SJCRH30 (cell line): ENCODE measurements at regions not wholly inside any gene's neighbourhood (a gene's known extent, or its start where the extent isn't known, plus 50 kb on each side); places are given as distances from the start of the nearest gene placed in this dataset.
"Not testable (repeated sequence)": the region's sequence is repeated elsewhere in the genome, so short reads cannot be mapped to it uniquely, and the experiment has no call there.

Experiments
- DNase-seq, 2 experiments: peaks; one replicate each; pipeline ENCODE4 v3.0.0-alpha.2; 2015 to 2020
- H3K27ac ChIP-seq: fragments of 250-450 bp; sonication (Bioruptor Pico); 2 replicates; pipeline ENCODE4 v1.5.1; 2020; ENCODE audit warnings: mild to moderate bottlenecking, moderate library complexity
- H3K27me3 ChIP-seq: fragments of 250-450 bp; sonication (Bioruptor Pico); 2 replicates; pipeline ENCODE4 v1.5.1; 2020; ENCODE audit warnings: mild to moderate bottlenecking, moderate library complexity
- H3K36me3 ChIP-seq: fragments of 250-450 bp; sonication (Bioruptor Pico); 2 replicates; pipeline ENCODE4 v1.5.1; 2020; ENCODE audit warnings: mild to moderate bottlenecking, moderate library complexity
- H3K4me1 ChIP-seq: fragments of 250-450 bp; sonication (Bioruptor Pico); 2 replicates; pipeline ENCODE4 v1.5.1; 2020; ENCODE audit warnings: mild to moderate bottlenecking, moderate library complexity
- H3K4me3 ChIP-seq: fragments of 250-450 bp; sonication (Bioruptor Pico); 2 replicates; pipeline ENCODE4 v1.5.1; 2020; ENCODE audit warnings: mild to moderate bottlenecking, moderate library complexity
- H3K9me3 ChIP-seq: fragments of 250-450 bp; sonication (Bioruptor Pico); replicated peaks from 2 replicates; pipeline ENCODE4 v1.5.1; 2020; ENCODE audit warnings: mild to moderate bottlenecking, moderate library complexity

- Histone ChIP-seq H3K9me3 (no peaks in the 10 kb centered on the region), H3K4me3 (no peak overlapping the region), H3K36me3 (no peaks in the 10 kb centered on the region), H3K27me3 (no peaks in the 10 kb centered on the region), H3K27ac (no peak overlapping the region), H3K4me1 (no peaks in the 10 kb centered on the region)
- no peak for DNase-seq
These were observed 786.5 kb downstream of the TAF11L14 start for GRCh38 chr5:18420711-18421110.

- H3K9me3 ChIP-seq = no peaks in the 10 kb centered on the region
- no peaks in the 10 kb centered on the region for H3K27me3 ChIP-seq
- H3K4me3 ChIP-seq = no peak overlapping the region
These were observed 799.1 kb downstream of the TAF11L14 start for GRCh38 chr5:18433336-18433735.

DNA sequence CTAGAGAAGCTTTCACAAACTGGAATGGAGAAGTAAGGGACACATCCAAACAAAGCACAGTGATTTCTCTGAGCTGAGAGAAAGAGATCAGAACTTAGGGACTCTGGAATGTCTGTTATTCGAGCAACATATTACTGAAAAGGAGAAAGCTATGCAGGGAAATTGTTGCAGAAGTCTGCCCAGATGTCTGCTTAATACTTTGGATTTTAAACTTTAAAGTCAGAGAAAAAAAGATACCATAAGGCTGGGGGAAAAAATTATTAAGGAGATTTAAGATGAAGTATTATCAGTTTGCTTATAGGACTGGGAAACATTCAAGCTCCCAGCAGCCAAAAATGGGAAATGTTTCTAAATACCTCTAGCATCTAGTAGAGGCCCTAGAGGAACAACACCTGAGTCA, 803.9 kb downstream of the TAF11L14 start:
- H3K27ac ChIP-seq = no peak overlapping the region
- no peak overlapping the region for H3K4me3 ChIP-seq
- no peaks in the 10 kb centered on the region for H3K27me3 ChIP-seq
- no peak for DNase-seq
- no peaks in the 10 kb centered on the region for H3K36me3 ChIP-seq
- no peaks in the 10 kb centered on the region for H3K4me1 ChIP-seq
- no peaks in the 10 kb centered on the region for H3K9me3 ChIP-seq

More at GRCh38 chr5:18433336-18433735, 799.1 kb downstream of the TAF11L14 start:
- H3K27ac ChIP-seq = no peak overlapping the region
- DNase-seq = no peak
- H3K4me1 ChIP-seq = no peaks in the 10 kb centered on the region
- no peaks in the 10 kb centered on the region for H3K36me3 ChIP-seq

DNA sequence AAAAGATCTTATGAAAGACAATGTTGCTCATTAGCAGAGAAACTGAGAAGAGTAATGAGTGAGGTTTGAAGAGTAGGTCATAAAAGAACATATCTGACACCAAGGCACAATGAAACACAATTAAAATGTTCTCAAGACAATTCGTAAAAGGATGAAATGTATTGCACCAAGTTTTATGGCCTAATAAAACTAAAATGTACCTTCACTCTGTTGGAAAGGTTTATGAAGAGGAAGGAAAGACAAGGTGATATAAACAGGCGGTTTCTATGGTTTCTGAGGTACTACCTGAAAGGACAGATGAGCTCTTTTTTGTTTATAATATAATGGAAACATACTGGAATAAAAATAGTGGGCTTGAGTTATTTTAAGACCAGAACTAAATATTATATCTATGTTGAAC, 821.3 kb downstream of the TAF11L14 start:
- Histone ChIP-seq H3K4me3 (no peak overlapping the region), H3K27me3 (no peaks in the 10 kb centered on the region), H3K4me1 (no peaks in the 10 kb centered on the region), H3K9me3 (no peaks in the 10 kb centered on the region), H3K27ac (no peak overlapping the region), H3K36me3 (no peaks in the 10 kb centered on the region)
- no peak for DNase-seq

DNA sequence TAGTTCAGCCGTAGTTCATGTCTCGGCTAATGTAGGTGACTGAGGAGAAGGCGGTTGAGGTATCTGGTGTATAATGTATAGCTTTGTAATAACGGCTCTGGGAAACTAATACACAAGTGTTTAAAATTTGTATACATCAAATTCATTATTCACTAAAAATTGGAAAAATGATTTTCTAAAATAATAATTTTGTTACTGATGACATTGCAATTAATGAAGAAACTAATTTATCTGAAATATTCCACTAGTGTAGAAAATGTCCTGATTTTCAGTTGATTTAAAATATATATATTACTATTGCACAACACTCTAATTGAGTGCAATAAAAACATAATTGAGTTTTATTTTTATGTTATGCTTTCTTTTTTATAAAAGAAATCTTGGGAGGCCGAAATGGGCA, 823.0 kb downstream of the TAF11L14 start:
- H3K27me3 ChIP-seq = no peaks in the 10 kb centered on the region

GRCh38 chr5:18461766-18462165, 827.5 kb downstream of the TAF11L14 start:
- Histone ChIP-seq H3K27me3 (no peaks in the 10 kb centered on the region), H3K27ac (no peak overlapping the region)
- no peak for DNase-seq

More for the DNA sequence above, 823.0 kb downstream of the TAF11L14 start:
- no peak overlapping the region for H3K4me3 ChIP-seq
- DNase-seq = no peak
- H3K36me3 ChIP-seq = no peaks in the 10 kb centered on the region
- no peaks in the 10 kb centered on the region for H3K4me1 ChIP-seq
- no peak overlapping the region for H3K27ac ChIP-seq
- no peaks in the 10 kb centered on the region for H3K9me3 ChIP-seq

GRCh38 chr5:18465833-18466681, 831.8 kb downstream of the TAF11L14 start:
- H3K27me3 ChIP-seq = no peaks in the 10 kb centered on the region
- H3K9me3 ChIP-seq = no peaks in the 10 kb centered on the region
- no peak overlapping the region for H3K4me3 ChIP-seq
- peak; percentile 25 to 60 for DNase-seq
- no peaks in the 10 kb centered on the region for H3K4me1 ChIP-seq
- no peak overlapping the region for H3K27ac ChIP-seq
- H3K36me3 ChIP-seq = no peaks in the 10 kb centered on the region

More at GRCh38 chr5:18461766-18462165, 827.5 kb downstream of the TAF11L14 start:
- Histone ChIP-seq H3K9me3 (no peaks in the 10 kb centered on the region), H3K4me3 (no peak overlapping the region), H3K36me3 (no peaks in the 10 kb centered on the region), H3K4me1 (no peaks in the 10 kb centered on the region)

DNA sequence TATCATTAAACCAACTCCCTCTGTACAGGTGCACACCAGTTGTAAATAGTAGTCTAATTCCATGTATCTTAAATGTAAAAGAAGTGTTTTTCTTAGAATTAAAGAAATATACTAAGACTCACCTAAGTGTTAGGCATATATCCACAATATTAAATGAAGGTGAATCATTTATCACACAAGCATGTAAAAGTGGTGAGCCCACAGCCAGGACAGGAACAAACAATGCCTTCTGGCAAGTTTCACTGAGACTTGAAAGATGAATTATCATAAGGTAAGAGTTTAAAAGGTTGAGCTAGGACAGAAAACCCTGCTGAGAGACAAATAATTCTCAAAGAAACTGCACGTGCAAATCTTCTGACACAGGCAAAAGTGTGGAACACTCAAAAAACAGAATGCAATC, 832.5 kb downstream of the TAF11L14 start:
- Histone ChIP-seq H3K36me3 (no peaks in the 10 kb centered on the region), H3K4me1 (no peaks in the 10 kb centered on the region), H3K27me3 (no peaks in the 10 kb centered on the region), H3K9me3 (no peaks in the 10 kb centered on the region), H3K4me3 (no peak overlapping the region), H3K27ac (no peak overlapping the region)
- DNase-seq = no peak

GRCh38 chr5:18471791-18472190, 837.5 kb downstream of the TAF11L14 start:
- H3K27ac ChIP-seq, H3K9me3 ChIP-seq, H3K4me3 ChIP-seq, DNase-seq, H3K27me3 ChIP-seq, H3K4me1 ChIP-seq, H3K36me3 ChIP-seq: not testable (repeated sequence)

DNA sequence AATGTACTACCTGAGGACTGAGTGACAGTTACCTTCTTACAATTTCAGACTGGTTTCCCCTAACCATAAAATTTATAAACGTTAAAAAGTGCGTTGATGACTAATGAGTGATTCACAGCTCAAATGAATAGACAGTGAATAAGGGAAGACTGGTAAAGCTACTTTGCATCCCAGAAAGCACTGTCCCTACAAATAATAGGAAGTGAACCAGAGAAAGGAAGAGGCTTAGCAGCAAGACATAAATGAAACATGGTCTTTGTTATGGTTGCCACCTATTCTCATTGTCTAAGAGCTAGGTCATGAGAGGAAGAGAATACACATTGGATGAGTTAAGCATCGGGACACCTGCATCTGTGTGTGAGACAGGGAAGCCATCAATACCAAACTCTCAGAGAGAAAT, 849.2 kb downstream of the TAF11L14 start:
- Histone ChIP-seq H3K36me3 (no peaks in the 10 kb centered on the region), H3K27ac (no peak overlapping the region), H3K27me3 (no peaks in the 10 kb centered on the region), H3K9me3 (no peaks in the 10 kb centered on the region), H3K4me3 (no peak overlapping the region), H3K4me1 (no peaks in the 10 kb centered on the region)
- DNase-seq = no peak

- no peak overlapping the region for H3K4me3 ChIP-seq
- H3K4me1 ChIP-seq = no peaks in the 10 kb centered on the region
- H3K27ac ChIP-seq = no peak overlapping the region
- no peak for DNase-seq
- no peaks in the 10 kb centered on the region for H3K9me3 ChIP-seq
- no peaks in the 10 kb centered on the region for H3K27me3 ChIP-seq
- no peaks in the 10 kb centered on the region for H3K36me3 ChIP-seq
These were observed 853.7 kb downstream of the TAF11L14 start for GRCh38 chr5:18487928-18488480.

DNA sequence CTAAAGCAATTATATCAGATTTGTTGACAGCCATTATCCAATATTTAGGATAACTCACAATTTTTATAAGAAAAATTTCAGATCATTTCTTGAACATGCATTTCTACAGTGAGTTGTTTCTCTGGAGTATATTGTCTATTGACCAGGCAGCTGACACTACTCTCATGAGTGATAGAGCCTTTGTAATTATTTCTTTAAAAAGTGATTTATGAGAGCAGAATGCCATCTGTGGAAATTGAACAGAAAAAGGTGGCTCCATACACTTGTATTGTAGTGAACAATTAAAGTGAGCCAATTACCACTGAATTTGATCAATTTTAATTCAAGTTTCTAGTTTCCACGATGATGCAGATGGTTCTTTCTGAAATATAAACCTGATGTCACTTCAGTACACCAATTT, 855.4 kb downstream of the TAF11L14 start:
- Histone ChIP-seq H3K9me3 (no peaks in the 10 kb centered on the region), H3K4me3 (no peak overlapping the region), H3K27ac (no peak overlapping the region), H3K27me3 (no peaks in the 10 kb centered on the region), H3K36me3 (no peaks in the 10 kb centered on the region), H3K4me1 (no peaks in the 10 kb centered on the region)
- DNase-seq = no peak

GRCh38 chr5:18491349-18491748, 857.1 kb downstream of the TAF11L14 start:
- H3K27ac ChIP-seq = no peak overlapping the region
- no peaks in the 10 kb centered on the region for H3K27me3 ChIP-seq
- no peaks in the 10 kb centered on the region for H3K4me1 ChIP-seq
- no peaks in the 10 kb centered on the region for H3K36me3 ChIP-seq
- no peak overlapping the region for H3K4me3 ChIP-seq
- DNase-seq = no peak
- H3K9me3 ChIP-seq = no peaks in the 10 kb centered on the region

DNA sequence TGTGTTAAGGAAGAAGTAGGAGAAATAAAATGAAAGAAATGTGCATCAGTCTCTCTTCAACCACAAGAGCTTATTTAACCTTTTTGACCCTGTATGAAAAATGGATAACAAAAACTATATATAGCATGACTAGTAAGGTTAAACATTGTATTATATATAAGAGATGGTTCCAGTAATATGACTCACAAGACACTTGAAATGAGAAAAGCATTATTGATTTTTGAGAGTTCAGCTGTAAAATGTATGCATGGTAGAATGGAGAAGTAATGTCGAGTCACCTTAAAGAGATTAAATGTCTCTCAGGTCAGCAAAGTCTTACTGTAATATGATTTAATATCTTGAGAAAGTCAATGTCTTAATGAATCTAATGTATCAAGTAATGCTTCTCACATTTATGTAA, 860.9 kb downstream of the TAF11L14 start:
- H3K4me3 ChIP-seq = no peak overlapping the region

DNA sequence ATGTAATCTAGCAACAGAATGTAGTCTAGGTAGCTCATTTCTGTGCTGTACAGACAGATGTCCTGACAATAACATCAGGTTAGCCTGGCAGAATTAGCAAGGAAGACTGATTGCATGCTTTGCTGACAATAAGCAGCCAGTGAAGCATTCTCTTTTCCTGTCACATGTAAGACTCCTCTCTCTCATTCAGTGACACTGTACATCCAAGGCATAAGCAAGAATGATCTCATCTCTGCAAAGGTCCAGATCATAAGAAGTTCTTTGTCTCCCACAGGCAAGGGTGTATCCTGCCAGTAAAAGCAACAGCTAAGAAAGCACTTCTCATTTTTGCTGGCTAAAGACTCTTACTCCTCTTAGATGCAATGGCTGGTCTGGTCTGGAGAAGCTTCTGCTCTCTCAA, 861.8 kb downstream of the TAF11L14 start:
- no peak for DNase-seq
- no peaks in the 10 kb centered on the region for H3K27me3 ChIP-seq

More for the DNA sequence above, 860.9 kb downstream of the TAF11L14 start:
- H3K27me3 ChIP-seq = no peaks in the 10 kb centered on the region
- H3K4me1 ChIP-seq = no peaks in the 10 kb centered on the region
- H3K9me3 ChIP-seq = no peaks in the 10 kb centered on the region
- no peak overlapping the region for H3K27ac ChIP-seq
- H3K36me3 ChIP-seq = no peaks in the 10 kb centered on the region
- no peak for DNase-seq

GRCh38 chr5:18497089-18497488, 862.8 kb downstream of the TAF11L14 start:
- DNase-seq = no peak
- Histone ChIP-seq H3K27me3 (no peaks in the 10 kb centered on the region), H3K27ac (no peak overlapping the region), H3K4me3 (no peak overlapping the region), H3K4me1 (no peaks in the 10 kb centered on the region), H3K36me3 (no peaks in the 10 kb centered on the region), H3K9me3 (no peaks in the 10 kb centered on the region)

More for the DNA sequence above, 861.8 kb downstream of the TAF11L14 start:
- no peaks in the 10 kb centered on the region for H3K36me3 ChIP-seq
- no peaks in the 10 kb centered on the region for H3K9me3 ChIP-seq
- no peak overlapping the region for H3K27ac ChIP-seq
- no peak overlapping the region for H3K4me3 ChIP-seq
- no peaks in the 10 kb centered on the region for H3K4me1 ChIP-seq
